ENCODE measurements at regions not wholly inside any gene's neighbourhood (a gene's known extent, or its start where the extent isn't known, plus 50 kb on each side); places are given as distances from the start of the nearest gene placed in this dataset.

DNA sequence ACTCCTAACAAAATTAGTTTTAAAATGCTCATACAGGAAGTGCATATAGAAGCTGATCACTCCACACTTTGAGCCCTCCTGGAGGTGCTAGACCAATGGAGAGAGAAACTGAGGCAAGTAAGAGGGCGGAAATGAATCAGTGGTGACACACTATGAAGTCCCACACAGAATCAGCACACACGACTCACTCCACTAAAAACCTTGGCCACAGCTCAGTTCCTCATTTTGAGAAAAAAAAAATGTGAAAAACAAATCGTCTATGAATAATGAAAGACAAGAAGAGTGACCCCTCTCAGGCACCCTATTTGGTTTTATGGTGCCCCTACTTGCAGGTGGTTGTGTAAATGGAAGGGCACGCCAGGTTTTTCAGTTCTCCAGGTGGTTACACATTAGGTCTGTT is 675.1 kb upstream of the BRINP3 start:
- Histone ChIP-seq H3K9me3 (no peaks in the 10 kb centered on the region), H3K4me1 (no peaks in the 10 kb centered on the region), H3K4me3 (no peak overlapping the region), H3K36me3 (no peaks in the 10 kb centered on the region), H3K27me3 (no peaks in the 10 kb centered on the region), H3K27ac (no peak overlapping the region)
- DNase-seq (ENCODE audit: low spot score in 2 of 2): no peak
- TF ChIP-seq, protein P1, sequence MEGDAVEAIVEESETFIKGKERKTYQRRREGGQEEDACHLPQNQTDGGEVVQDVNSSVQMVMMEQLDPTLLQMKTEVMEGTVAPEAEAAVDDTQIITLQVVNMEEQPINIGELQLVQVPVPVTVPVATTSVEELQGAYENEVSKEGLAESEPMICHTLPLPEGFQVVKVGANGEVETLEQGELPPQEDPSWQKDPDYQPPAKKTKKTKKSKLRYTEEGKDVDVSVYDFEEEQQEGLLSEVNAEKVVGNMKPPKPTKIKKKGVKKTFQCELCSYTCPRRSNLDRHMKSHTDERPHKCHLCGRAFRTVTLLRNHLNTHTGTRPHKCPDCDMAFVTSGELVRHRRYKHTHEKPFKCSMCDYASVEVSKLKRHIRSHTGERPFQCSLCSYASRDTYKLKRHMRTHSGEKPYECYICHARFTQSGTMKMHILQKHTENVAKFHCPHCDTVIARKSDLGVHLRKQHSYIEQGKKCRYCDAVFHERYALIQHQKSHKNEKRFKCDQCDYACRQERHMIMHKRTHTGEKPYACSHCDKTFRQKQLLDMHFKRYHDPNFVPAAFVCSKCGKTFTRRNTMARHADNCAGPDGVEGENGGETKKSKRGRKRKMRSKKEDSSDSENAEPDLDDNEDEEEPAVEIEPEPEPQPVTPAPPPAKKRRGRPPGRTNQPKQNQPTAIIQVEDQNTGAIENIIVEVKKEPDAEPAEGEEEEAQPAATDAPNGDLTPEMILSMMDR (IDR thresholded peaks at IDR 0.05): no peak
- WGBS: 76% methylated on average over 4 of the region's 4 CpGs

DNA sequence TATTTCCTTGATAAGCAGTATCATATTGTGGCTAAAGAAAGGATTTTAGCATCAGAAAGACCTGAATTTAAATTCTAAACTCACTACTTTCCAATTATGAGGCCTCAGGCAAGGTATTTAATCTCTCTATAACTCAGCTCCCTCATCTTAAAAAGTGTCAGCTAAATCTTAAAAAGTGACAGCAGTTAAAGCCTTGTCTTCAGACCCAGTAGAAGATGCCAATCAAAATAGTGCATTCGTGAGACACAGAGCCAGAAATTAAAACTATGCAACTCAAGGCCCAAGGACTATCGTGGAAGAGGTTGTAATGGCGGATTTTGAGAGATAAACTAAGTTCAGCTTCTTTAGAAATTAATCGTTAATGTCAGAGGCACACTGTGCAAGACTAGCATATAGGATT is 677.5 kb upstream of the BRINP3 start:
- Histone ChIP-seq H3K4me3 (no peak overlapping the region), H3K27me3 (no peaks in the 10 kb centered on the region), H3K27ac (no peak overlapping the region), H3K9me3 (peaks cover 4% of the 10 kb centered on the region), H3K36me3 (no peaks in the 10 kb centered on the region), H3K4me1 (no peaks in the 10 kb centered on the region)
- TF ChIP-seq POLR2AphosphoS5 (IDR thresholded peaks at IDR 0.05): no peak
- no peak for DNase-seq (ENCODE audit: low spot score in 2 of 2)
- WGBS: 69% methylated on average over 4 of the region's 4 CpGs

DNA sequence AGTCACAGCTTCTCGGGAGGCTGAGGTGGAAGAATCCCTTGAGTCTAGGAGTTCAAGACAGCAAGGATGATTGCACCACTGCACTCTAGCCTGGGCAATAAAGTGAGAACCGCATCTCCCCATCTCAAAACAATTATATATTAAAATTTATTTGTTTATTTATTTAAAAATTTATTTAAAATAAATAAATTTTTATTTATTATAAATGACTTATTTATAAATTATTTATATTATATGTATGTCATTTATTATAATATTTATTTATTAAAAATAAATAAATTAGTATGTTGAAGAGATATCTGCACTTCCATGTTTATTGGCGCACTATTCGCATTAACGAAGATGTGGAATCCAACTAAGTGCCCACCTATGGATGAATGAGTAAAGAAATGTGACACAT is 683.2 kb upstream of the BRINP3 start:
- Histone ChIP-seq H3K9me3 (peaks cover 4% of the 10 kb centered on the region), H3K27ac (no peak overlapping the region), H3K36me3 (no peaks in the 10 kb centered on the region), H3K4me3 (no peak overlapping the region), H3K27me3 (no peaks in the 10 kb centered on the region), H3K4me1 (no peaks in the 10 kb centered on the region)
- WGBS: 95% methylated on average over 5 of the region's 5 CpGs
- TF ChIP-seq, protein P1 (IDR thresholded peaks at IDR 0.05): no peak
- TF ChIP-seq EP300 (IDR thresholded peaks at IDR 0.05): no peak
- TF ChIP-seq POLR2AphosphoS5 (IDR thresholded peaks at IDR 0.05): no peak
- no peak for TF ChIP-seq POLR2A (IDR thresholded peaks at IDR 0.05)
- no peak for DNase-seq (ENCODE audit: low spot score in 2 of 2)

DNA sequence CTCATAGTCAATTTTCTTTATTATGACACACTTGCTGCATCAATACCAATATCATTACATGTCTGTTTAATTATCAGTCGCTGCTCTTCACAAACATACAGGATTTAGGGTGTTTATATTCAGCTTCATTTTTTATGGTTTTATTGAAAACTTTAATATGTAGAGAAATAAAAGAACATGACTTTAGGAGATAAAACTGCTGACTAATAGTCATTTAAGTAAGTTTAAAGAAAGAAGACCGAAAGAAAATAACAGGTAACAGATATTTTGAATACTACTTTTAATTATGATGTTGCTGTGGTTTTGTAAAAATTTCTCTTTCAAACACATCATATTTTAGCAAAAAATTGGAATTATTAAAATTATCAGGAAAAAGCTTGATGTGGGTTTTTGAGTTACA is 685.1 kb upstream of the BRINP3 start:
- no peak overlapping the region for H3K4me3 ChIP-seq
- DNase-seq (ENCODE audit: low spot score in 2 of 2): no peak
- no peaks in the 10 kb centered on the region for H3K27me3 ChIP-seq
- 87% methylated on average over 2 of the region's 2 CpGs for WGBS
- H3K4me1 ChIP-seq: no peaks in the 10 kb centered on the region
- TF ChIP-seq POLR2AphosphoS5 (IDR thresholded peaks at IDR 0.05): no peak
- H3K9me3 ChIP-seq: peaks cover 4% of the 10 kb centered on the region
- H3K36me3 ChIP-seq: no peaks in the 10 kb centered on the region
- H3K27ac ChIP-seq: no peak overlapping the region

DNA sequence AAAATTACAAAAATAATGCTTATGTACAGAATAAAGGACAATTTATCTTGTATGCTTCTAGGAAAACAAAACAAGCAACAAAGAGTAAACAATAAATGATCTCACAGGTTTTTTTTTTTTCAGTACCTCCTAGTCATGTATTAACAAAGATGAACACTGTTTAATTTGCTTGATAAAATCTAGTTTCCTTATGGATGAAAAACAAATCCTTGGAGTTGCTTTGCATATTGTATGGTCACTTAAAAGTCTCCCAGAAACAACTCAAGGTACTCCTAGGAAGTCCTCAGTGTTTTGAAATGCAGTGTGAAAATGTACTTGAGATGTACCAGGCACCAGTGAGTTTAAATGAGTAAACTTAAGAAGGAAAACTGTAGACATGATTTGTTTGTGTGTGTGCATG is 686.0 kb upstream of the BRINP3 start:
- Histone ChIP-seq H3K9me3 (peaks cover 4% of the 10 kb centered on the region), H3K36me3 (no peaks in the 10 kb centered on the region), H3K4me1 (no peaks in the 10 kb centered on the region), H3K27me3 (no peaks in the 10 kb centered on the region), H3K27ac (no peak overlapping the region), H3K4me3 (no peak overlapping the region)
- DNase-seq (ENCODE audit: low spot score in 2 of 2): no peak
- TF ChIP-seq POLR2AphosphoS5 (IDR thresholded peaks at IDR 0.05) (no peak), POLR2A (IDR thresholded peaks at IDR 0.05) (no peak), EP300 (IDR thresholded peaks at IDR 0.05) (no peak)
- TF ChIP-seq, protein P1 (IDR thresholded peaks at IDR 0.05): no peak

DNA sequence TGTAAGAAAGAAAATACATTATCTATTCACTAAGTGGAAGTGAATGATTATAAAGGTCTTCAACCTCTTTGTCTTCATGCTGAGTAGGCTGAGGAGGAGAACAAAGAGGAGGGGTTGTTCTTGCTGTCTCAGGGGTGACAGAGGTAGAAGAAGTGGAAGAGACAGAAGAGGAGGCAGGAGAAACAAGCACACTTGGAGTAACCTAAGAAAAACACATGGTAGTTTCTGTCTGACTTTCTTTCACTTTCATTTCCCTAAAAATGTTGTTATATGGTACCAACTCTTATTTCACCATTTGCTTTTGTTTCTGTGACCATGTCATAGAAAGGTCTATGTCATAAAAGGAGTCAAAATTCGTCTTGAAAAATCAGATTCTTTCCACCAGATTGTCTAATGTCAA is 696.6 kb upstream of the BRINP3 start:
- 22% methylated on average over 1 of the region's 1 CpG for WGBS

More for the DNA sequence above, 696.6 kb upstream of the BRINP3 start:
- no peak overlapping the region for H3K4me3 ChIP-seq
- H3K4me1 ChIP-seq: no peaks in the 10 kb centered on the region
- H3K27ac ChIP-seq: no peak overlapping the region
- H3K27me3 ChIP-seq: no peaks in the 10 kb centered on the region
- no peaks in the 10 kb centered on the region for H3K36me3 ChIP-seq
- TF ChIP-seq POLR2AphosphoS5 (IDR thresholded peaks at IDR 0.05) (no peak), POLR2A (IDR thresholded peaks at IDR 0.05) (no peak), EP300 (IDR thresholded peaks at IDR 0.05) (no peak)
- TF ChIP-seq, protein P1 (IDR thresholded peaks at IDR 0.05): no peak
- no peaks in the 10 kb centered on the region for H3K9me3 ChIP-seq
- DNase-seq (ENCODE audit: low spot score in 2 of 2): no peak

Data from suprapubic skin (tissue), 4 donors.